A673 (cell line): ENCODE measurements at regions not wholly inside any gene's neighbourhood (a gene's known extent, or its start where the extent isn't known, plus 50 kb on each side); places are given as distances from the start of the nearest gene placed in this dataset.

Source experiments
- BruUV-seq: library from RNA; stranded (reverse); fragments of 400-500 nt; replicated peaks from 2 replicates; lab custom pipeline; 2021; lab: Mats Ljungman, UMichigan
- CTCF ChIA-PET: fragments of 300-600 bp; sonication (Branson Sonifier 250); formaldehyde crosslinking; loops from one replicate; lab custom pipeline; 2022; ENCODE audit warnings: antibody characterized with exemption; lab: Charles Lee
- POLR2A ChIA-PET: fragments of 300-600 bp; sonication (Branson Sonifier 250); formaldehyde crosslinking; loops from one replicate; lab custom pipeline; 2022; ENCODE audit warnings: antibody characterized with exemption; ENCODE audit not compliant: low non-redundant PET; lab: Charles Lee
- DNase-seq: peaks from one replicate; pipeline ENCODE4 v3.0.0-alpha.2; 2015; ENCODE audit warnings: low spot score
- H3K27ac ChIP-seq: fragments of 200-600 bp; sonication (generic); 2 replicates; pipeline ENCODE4 v1.5.1; 2016; ENCODE audit warnings: mixed run types, low read depth, mild to moderate bottlenecking, mixed read lengths, antibody characterized with exemption, low read length; ENCODE audit not compliant: poor library complexity, severe bottlenecking
- H3K27me3 ChIP-seq: fragments of 200-600 bp; sonication (generic); replicated peaks from 2 replicates; pipeline ENCODE4 v1.6.1; 2017; ENCODE audit warnings: mixed run types, low read depth, mild to moderate bottlenecking, mixed read lengths, antibody characterized with exemption, low read length; ENCODE audit not compliant: insufficient read depth, poor library complexity
- H3K36me3 ChIP-seq: fragments of 200-600 bp; sonication (generic); 2 replicates; pipeline ENCODE4 v1.6.1; 2016; ENCODE audit warnings: mixed run types, mild to moderate bottlenecking, mixed read lengths, antibody characterized with exemption, low read length; ENCODE audit not compliant: insufficient read depth, poor library complexity, severe bottlenecking
- H3K4me1 ChIP-seq: fragments of 200-600 bp; sonication (generic); 2 replicates; pipeline ENCODE4 v1.6.1; 2017; ENCODE audit warnings: mixed run types, mild to moderate bottlenecking, mixed read lengths, antibody characterized with exemption, low read length; ENCODE audit not compliant: insufficient read depth, poor library complexity, severe bottlenecking
- H3K4me3 ChIP-seq: fragments of 200-600 bp; sonication (generic); 2 replicates; pipeline ENCODE4 v1.5.1; 2016; ENCODE audit warnings: low read depth, mixed run types, mild to moderate bottlenecking, mixed read lengths, low read length; ENCODE audit not compliant: poor library complexity, severe bottlenecking
- H3K9me3 ChIP-seq: fragments of 200-600 bp; sonication (generic); 2 replicates; pipeline ENCODE4 v1.6.1; 2016; ENCODE audit warnings: mixed run types, low read depth, mild to moderate bottlenecking, mixed read lengths, antibody characterized with exemption, low read length; ENCODE audit not compliant: poor library complexity, severe bottlenecking
- EZH2 ChIP-seq: fragments of 200-600 bp; sonication (generic); IDR thresholded peaks from 2 replicates; pipeline ENCODE4 v1.6.1; 2017; ENCODE audit warnings: borderline replicate concordance, low read depth, mild to moderate bottlenecking, mixed read lengths, antibody characterized with exemption, low read length; ENCODE audit not compliant: poor library complexity, severe bottlenecking
- intact Hi-C: fragments of 100-400 bp; cut with micrococcal nuclease; formaldehyde crosslinking; loops from one replicate; pipeline ENCODE4 v1.10.0; 2022; ENCODE audit not compliant: unreplicated experiment
- TF ChIP-seq, protein P1 (sequence below): fragments of 300-800, 200-600 bp; sonication (generic); conservative IDR thresholded peaks from 2 replicates; pipeline ENCODE4 v1.5.1; 2017; ENCODE audit warnings: low read depth, mild to moderate bottlenecking, antibody characterized with exemption, low read length, moderate library complexity, mixed read lengths

- Histone ChIP-seq H3K27ac (no peak overlapping the region), H3K27me3 (no peaks in the 10 kb centered on the region), H3K4me3 (no peak overlapping the region), H3K36me3 (no peaks in the 10 kb centered on the region), H3K9me3 (no peaks in the 10 kb centered on the region), H3K4me1 (no peaks in the 10 kb centered on the region)
- ChIA-PET POLR2A (no interaction called here), CTCF (no interaction called here)
- no peak for DNase-seq
- no TSS peak for BruUV-seq
- intact Hi-C loops, result no loop called here
- no peak for TF ChIP-seq EZH2
- TF ChIP-seq, protein P1, sequence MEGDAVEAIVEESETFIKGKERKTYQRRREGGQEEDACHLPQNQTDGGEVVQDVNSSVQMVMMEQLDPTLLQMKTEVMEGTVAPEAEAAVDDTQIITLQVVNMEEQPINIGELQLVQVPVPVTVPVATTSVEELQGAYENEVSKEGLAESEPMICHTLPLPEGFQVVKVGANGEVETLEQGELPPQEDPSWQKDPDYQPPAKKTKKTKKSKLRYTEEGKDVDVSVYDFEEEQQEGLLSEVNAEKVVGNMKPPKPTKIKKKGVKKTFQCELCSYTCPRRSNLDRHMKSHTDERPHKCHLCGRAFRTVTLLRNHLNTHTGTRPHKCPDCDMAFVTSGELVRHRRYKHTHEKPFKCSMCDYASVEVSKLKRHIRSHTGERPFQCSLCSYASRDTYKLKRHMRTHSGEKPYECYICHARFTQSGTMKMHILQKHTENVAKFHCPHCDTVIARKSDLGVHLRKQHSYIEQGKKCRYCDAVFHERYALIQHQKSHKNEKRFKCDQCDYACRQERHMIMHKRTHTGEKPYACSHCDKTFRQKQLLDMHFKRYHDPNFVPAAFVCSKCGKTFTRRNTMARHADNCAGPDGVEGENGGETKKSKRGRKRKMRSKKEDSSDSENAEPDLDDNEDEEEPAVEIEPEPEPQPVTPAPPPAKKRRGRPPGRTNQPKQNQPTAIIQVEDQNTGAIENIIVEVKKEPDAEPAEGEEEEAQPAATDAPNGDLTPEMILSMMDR, result no peak
These were observed 80.5 kb upstream of the KCNH7 start for GRCh38 chr2:162919111-162919510.

- DNase-seq, result no peak
- Histone ChIP-seq H3K9me3 (no peaks in the 10 kb centered on the region), H3K36me3 (no peaks in the 10 kb centered on the region), H3K27ac (no peak overlapping the region), H3K4me1 (no peaks in the 10 kb centered on the region), H3K4me3 (no peak overlapping the region), H3K27me3 (no peaks in the 10 kb centered on the region)
- intact Hi-C loops, result no loop called here
- no peak for TF ChIP-seq EZH2
- TF ChIP-seq, protein P1, result no peak
- ChIA-PET POLR2A (no interaction called here), CTCF (no interaction called here)
- no TSS peak for BruUV-seq
These were observed 79.1 kb upstream of the KCNH7 start for GRCh38 chr2:162917626-162918025.

- Histone ChIP-seq H3K27ac (no peak overlapping the region), H3K4me3 (no peak overlapping the region), H3K4me1 (no peaks in the 10 kb centered on the region), H3K27me3 (no peaks in the 10 kb centered on the region), H3K9me3 (no peaks in the 10 kb centered on the region), H3K36me3 (no peaks in the 10 kb centered on the region)
- TF ChIP-seq EZH2, result no peak
- TF ChIP-seq, protein P1, result no peak
- DNase-seq, result no peak
- ChIA-PET POLR2A (no interaction called here), CTCF (no interaction called here)
- no TSS peak for BruUV-seq
- intact Hi-C loops, result no loop called here
These were observed 77.8 kb upstream of the KCNH7 start for GRCh38 chr2:162916286-162916801.
